ENCODE measurements at regions not wholly inside any gene's neighbourhood (a gene's known extent, or its start where the extent isn't known, plus 50 kb on each side); places are given as distances from the start of the nearest gene placed in this dataset.

- Histone ChIP-seq H2AFZ (ENCODE audit: low read depth, low read length) (no peak overlapping the region), H3K79me2 (ENCODE audit: insufficient read depth, low read length) (no peaks in the 10 kb centered on the region), H3K9ac (ENCODE audit: low read depth, low read length) (no peak overlapping the region), H3K4me2 (ENCODE audit: insufficient read depth, low read length) (no peak overlapping the region), H3K36me3 (ENCODE audit: insufficient read depth, low read length) (no peaks in the 10 kb centered on the region), H3K27ac (ENCODE audit: low read length) (no peak overlapping the region), H4K20me1 (ENCODE audit: insufficient read depth, low read length) (no peaks in the 10 kb centered on the region), H3K9me3 (ENCODE audit: insufficient read depth, low read length, severe bottlenecking) (no peaks in the 10 kb centered on the region), H3K27me3 (ENCODE audit: insufficient read depth, low read length, poor library complexity) (peaks cover 24% of the 10 kb centered on the region), H3K4me3 (ENCODE audit: low read depth in 1 of 2, low read length in 2 of 2) (no peak overlapping the region), H3K4me1 (ENCODE audit: insufficient read depth, low read length) (no peaks in the 10 kb centered on the region)
- DNase-seq (no peak), ATAC-seq (ENCODE audit: insufficient read depth, low read depth) (no peak)
- TF ChIP-seq CTCF (IDR thresholded peaks at IDR 0.05; ENCODE audit: borderline replicate concordance, extremely low read depth, low read length, poor library complexity, severe bottlenecking) (no peak), EZH2 (IDR thresholded peaks at IDR 0.05; ENCODE audit: borderline replicate concordance, low read depth, low read length, severe bottlenecking) (no peak)
Measured at GRCh38 chr1:199682081-199682480, 345.4 kb upstream of the NR5A2 start.

- no peak overlapping the region for H3K9ac ChIP-seq (ENCODE audit: low read depth, low read length)
- no peaks in the 10 kb centered on the region for H3K79me2 ChIP-seq (ENCODE audit: insufficient read depth, low read length)
- H3K4me2 ChIP-seq (ENCODE audit: insufficient read depth, low read length): no peak overlapping the region
- H3K4me3 ChIP-seq (ENCODE audit: low read depth in 1 of 2, low read length in 2 of 2): no peak overlapping the region
- no peaks in the 10 kb centered on the region for H3K36me3 ChIP-seq (ENCODE audit: insufficient read depth, low read length)
- H4K20me1 ChIP-seq (ENCODE audit: insufficient read depth, low read length): no peaks in the 10 kb centered on the region
- no peak overlapping the region for H2AFZ ChIP-seq (ENCODE audit: low read depth, low read length)
- H3K27me3 ChIP-seq (ENCODE audit: insufficient read depth, low read length, poor library complexity): peaks cover 35% of the 10 kb centered on the region
- ATAC-seq (ENCODE audit: insufficient read depth, low read depth) (peak; percentile 94), DNase-seq (peak; percentile 29)
- no peaks in the 10 kb centered on the region for H3K4me1 ChIP-seq (ENCODE audit: insufficient read depth, low read length)
- H3K9me3 ChIP-seq (ENCODE audit: insufficient read depth, low read length, severe bottlenecking): no peaks in the 10 kb centered on the region
- peak; percentile 90 for TF ChIP-seq CTCF (IDR thresholded peaks at IDR 0.05; ENCODE audit: borderline replicate concordance, extremely low read depth, low read length, poor library complexity, severe bottlenecking)
- no peak for TF ChIP-seq EZH2 (IDR thresholded peaks at IDR 0.05; ENCODE audit: borderline replicate concordance, low read depth, low read length, severe bottlenecking)
- H3K27ac ChIP-seq (ENCODE audit: low read length): no peak overlapping the region
Measured at GRCh38 chr1:199684686-199685273, 342.7 kb upstream of the NR5A2 start.

DNA sequence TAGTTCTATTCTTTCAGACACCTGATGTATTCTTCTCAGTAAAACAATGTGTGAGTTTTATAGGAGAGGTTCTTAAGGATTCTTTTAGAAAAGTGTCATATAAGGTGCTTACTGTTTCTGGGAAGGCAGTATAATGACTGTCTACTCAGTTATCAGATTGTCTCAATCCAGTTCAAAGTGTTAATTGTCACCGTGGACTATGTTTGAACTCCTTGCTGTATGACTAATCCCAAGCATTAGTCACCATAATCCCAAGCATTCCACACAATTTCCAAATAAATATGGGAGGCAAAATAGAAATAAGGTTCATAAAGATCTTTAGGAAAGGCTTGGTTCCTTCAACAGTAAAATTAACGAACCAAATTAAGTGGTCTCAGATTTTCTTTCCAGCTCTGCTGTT, 342.1 kb upstream of the NR5A2 start:
- Histone ChIP-seq H2AFZ (ENCODE audit: low read depth, low read length) (no peak overlapping the region), H3K9me3 (ENCODE audit: insufficient read depth, low read length, severe bottlenecking) (no peaks in the 10 kb centered on the region), H3K36me3 (ENCODE audit: insufficient read depth, low read length) (no peaks in the 10 kb centered on the region), H3K27ac (ENCODE audit: low read length) (no peak overlapping the region), H3K4me1 (ENCODE audit: insufficient read depth, low read length) (no peaks in the 10 kb centered on the region), H4K20me1 (ENCODE audit: insufficient read depth, low read length) (no peaks in the 10 kb centered on the region), H3K4me2 (ENCODE audit: insufficient read depth, low read length) (no peak overlapping the region), H3K79me2 (ENCODE audit: insufficient read depth, low read length) (no peaks in the 10 kb centered on the region), H3K4me3 (ENCODE audit: low read depth in 1 of 2, low read length in 2 of 2) (no peak overlapping the region), H3K27me3 (ENCODE audit: insufficient read depth, low read length, poor library complexity) (peaks cover 37% of the 10 kb centered on the region), H3K9ac (ENCODE audit: low read depth, low read length) (no peak overlapping the region)
- DNase-seq (no peak), ATAC-seq (ENCODE audit: insufficient read depth, low read depth) (no peak)
- TF ChIP-seq CTCF (IDR thresholded peaks at IDR 0.05; ENCODE audit: borderline replicate concordance, extremely low read depth, low read length, poor library complexity, severe bottlenecking) (no peak), EZH2 (IDR thresholded peaks at IDR 0.05; ENCODE audit: borderline replicate concordance, low read depth, low read length, severe bottlenecking) (no peak)

All from DND-41 (cell line).